ENCODE measurements at regions not wholly inside any gene's neighbourhood (a gene's known extent, or its start where the extent isn't known, plus 50 kb on each side); places are given as distances from the start of the nearest gene placed in this dataset.

DNA sequence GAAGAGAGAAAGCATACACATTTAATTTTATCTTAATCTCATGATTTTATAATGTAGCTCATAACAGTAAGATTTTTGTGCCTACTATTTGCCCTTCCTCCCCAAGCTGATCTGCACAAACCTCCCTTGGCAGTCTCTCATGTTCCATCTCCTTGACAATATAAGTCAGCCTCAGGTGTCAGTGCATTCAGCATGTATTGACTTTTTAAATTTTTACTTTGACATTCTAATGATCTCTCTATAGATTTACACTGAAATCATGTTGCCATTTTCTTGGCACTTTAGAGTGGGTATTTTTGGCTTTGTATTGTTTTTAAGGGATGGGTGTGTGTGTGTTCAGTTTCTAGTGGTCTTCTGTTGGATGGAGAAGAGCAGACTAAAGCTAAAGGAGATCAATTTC lies 505.3 kb upstream of the CPEB2 start:
- Histone ChIP-seq H3K4me1 (no peaks in the 10 kb centered on the region), H3K36me3 (no peaks in the 10 kb centered on the region), H3K27me3 (no peaks in the 10 kb centered on the region), H3K9me3 (peaks cover 0 to 4% (median 0%) of the 10 kb centered on the region in 4 donors), H3K4me3 (no peak overlapping the region), H3K27ac (no peak overlapping the region)
- no peak for DNase-seq (ENCODE audit: low spot score in 2 of 2)
- TF ChIP-seq POLR2A (IDR thresholded peaks at IDR 0.05), result no peak
- TF ChIP-seq EP300 (IDR thresholded peaks at IDR 0.05), result no peak
- TF ChIP-seq, protein P1, sequence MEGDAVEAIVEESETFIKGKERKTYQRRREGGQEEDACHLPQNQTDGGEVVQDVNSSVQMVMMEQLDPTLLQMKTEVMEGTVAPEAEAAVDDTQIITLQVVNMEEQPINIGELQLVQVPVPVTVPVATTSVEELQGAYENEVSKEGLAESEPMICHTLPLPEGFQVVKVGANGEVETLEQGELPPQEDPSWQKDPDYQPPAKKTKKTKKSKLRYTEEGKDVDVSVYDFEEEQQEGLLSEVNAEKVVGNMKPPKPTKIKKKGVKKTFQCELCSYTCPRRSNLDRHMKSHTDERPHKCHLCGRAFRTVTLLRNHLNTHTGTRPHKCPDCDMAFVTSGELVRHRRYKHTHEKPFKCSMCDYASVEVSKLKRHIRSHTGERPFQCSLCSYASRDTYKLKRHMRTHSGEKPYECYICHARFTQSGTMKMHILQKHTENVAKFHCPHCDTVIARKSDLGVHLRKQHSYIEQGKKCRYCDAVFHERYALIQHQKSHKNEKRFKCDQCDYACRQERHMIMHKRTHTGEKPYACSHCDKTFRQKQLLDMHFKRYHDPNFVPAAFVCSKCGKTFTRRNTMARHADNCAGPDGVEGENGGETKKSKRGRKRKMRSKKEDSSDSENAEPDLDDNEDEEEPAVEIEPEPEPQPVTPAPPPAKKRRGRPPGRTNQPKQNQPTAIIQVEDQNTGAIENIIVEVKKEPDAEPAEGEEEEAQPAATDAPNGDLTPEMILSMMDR (IDR thresholded peaks at IDR 0.05), result no peak

DNA sequence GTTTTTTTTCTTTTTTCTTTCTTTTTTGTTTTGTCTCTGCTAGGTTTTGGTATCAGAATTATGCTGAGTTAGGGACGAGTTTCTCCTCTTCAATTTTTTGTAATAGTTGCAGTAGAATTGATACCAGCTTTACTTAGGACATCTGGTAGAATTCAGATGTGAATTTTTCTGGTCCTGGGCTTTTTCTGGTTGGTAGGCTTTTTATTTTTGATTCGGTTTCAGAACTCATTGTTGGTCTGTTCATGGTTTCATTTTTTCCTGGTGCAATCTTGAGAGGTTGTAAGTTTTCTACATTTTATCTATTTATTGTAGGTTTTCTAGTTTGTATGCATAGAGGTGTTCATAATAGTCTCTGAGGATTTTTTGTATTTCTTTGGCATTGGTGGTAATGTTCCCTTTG lies 498.1 kb upstream of the CPEB2 start:
- no peaks in the 10 kb centered on the region for H3K36me3 ChIP-seq

DNA sequence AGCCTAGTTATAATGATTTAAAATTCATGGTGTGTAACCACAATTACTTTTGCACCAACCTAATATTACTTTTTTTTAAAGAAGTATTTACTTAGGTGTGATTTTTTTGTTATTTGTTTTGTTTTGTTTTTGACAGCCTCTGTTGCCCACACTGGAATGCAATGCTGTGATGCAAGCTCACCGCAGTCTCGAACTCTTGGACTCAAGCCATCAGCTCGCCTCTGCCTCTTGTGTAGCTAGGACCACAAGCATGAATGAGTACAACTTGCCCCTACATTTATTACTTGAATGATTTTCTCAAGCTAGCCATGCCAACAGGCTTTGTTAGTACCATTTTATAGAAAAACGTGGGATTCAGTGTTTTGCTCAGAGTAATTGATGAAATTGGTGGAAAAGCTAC lies 488.8 kb upstream of the CPEB2 start:
- Histone ChIP-seq H3K27me3 (no peaks in the 10 kb centered on the region), H3K4me3 (no peak overlapping the region), H3K9me3 (no peaks in the 10 kb centered on the region), H3K27ac (no peak overlapping the region), H3K4me1 (no peaks in the 10 kb centered on the region), H3K36me3 (no peaks in the 10 kb centered on the region)
- 61 to 69% methylated on average over 4 of the region's 4 CpGs for WGBS, 2 donors
- DNase-seq (ENCODE audit: low spot score in 2 of 2), result no peak
- TF ChIP-seq, protein P1 (IDR thresholded peaks at IDR 0.05), result no peak

More for the DNA sequence above, 498.1 kb upstream of the CPEB2 start:
- no peak for DNase-seq (ENCODE audit: low spot score in 2 of 2)
- 65 to 78% methylated on average over 2 of the region's 2 CpGs for WGBS, 2 donors
- no peak overlapping the region for H3K4me3 ChIP-seq
- no peak overlapping the region for H3K27ac ChIP-seq
- no peaks in the 10 kb centered on the region for H3K4me1 ChIP-seq
- H3K9me3 ChIP-seq, result peaks cover 0 to 5% (median 2%) of the 10 kb centered on the region in 4 donors
- no peaks in the 10 kb centered on the region for H3K27me3 ChIP-seq
- TF ChIP-seq EP300 (IDR thresholded peaks at IDR 0.05), result no peak
- TF ChIP-seq, protein P1 (IDR thresholded peaks at IDR 0.05), result no peak
- no peak for TF ChIP-seq POLR2A (IDR thresholded peaks at IDR 0.05)

DNA sequence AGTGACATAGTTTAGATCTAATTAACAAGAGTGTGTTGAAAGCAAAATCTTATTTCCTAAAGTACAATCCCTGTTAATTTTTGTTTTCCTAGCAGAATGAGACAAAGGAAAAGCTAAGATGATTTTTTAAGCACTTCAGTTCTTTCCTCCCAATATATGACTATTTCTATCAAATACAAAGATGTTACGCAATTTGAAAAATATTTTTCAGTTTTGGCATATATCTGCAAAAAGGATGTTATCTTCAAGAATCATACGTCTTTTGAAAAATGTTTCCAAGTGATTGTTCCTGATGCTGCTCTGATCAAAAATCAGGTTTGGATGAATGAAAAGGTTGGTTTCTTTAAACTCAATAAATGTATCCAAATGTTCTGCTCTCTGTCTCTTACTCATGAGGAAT lies 486.7 kb upstream of the CPEB2 start:
- 72 to 82% methylated on average over 2 of the region's 2 CpGs for WGBS, 2 donors
- TF ChIP-seq, protein P1 (IDR thresholded peaks at IDR 0.05), result no peak
- TF ChIP-seq POLR2A (IDR thresholded peaks at IDR 0.05) (no peak), EP300 (IDR thresholded peaks at IDR 0.05) (no peak)
- no peak overlapping the region for H3K4me3 ChIP-seq

DNA sequence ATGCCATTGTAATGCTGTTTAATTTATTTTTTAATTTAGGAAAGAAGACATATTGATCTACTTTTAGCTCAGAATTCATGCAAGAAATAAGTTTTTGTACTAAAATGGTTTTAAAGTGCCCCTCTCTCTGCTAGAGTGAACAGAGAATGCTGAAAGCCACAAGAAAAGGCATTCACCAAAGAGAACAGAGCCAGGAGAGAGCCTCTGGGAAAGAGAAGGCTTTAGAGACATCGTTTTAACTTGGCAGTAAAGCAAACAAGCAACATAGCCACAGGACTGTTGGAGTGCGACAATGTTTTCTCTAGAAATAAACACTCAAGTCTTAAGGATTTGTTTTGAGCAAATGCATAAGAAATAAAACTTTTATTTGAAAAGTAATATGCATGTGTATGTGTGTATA lies 484.1 kb upstream of the CPEB2 start:
- TF ChIP-seq, protein P1 (IDR thresholded peaks at IDR 0.05), result no peak
- TF ChIP-seq POLR2A (IDR thresholded peaks at IDR 0.05), result no peak
- no peak for TF ChIP-seq EP300 (IDR thresholded peaks at IDR 0.05)
- no peak for DNase-seq (ENCODE audit: low spot score in 2 of 2)
- WGBS, 2 donors, result 21 to 32% methylated on average over 2 of the region's 2 CpGs
- Histone ChIP-seq H3K27me3 (no peaks in the 10 kb centered on the region), H3K4me1 (no peaks in the 10 kb centered on the region), H3K9me3 (peaks cover 0 to 3% (median 0%) of the 10 kb centered on the region in 4 donors), H3K36me3 (no peaks in the 10 kb centered on the region), H3K27ac (no peak overlapping the region), H3K4me3 (no peak overlapping the region)

More for the DNA sequence above, 486.7 kb upstream of the CPEB2 start:
- Histone ChIP-seq H3K4me1 (no peaks in the 10 kb centered on the region), H3K27me3 (no peaks in the 10 kb centered on the region), H3K27ac (no peak overlapping the region), H3K9me3 (no peaks in the 10 kb centered on the region), H3K36me3 (no peaks in the 10 kb centered on the region)
- no peak for DNase-seq (ENCODE audit: low spot score in 2 of 2)

Measured in tibial nerve (tissue), 4 donors.